ENCODE measurements at regions not wholly inside any gene's neighbourhood (a gene's known extent, or its start where the extent isn't known, plus 50 kb on each side); places are given as distances from the start of the nearest gene placed in this dataset.
A peak's percentile ranks its signal among the peaks of the same experiment; 100 is the strongest.

DNA sequence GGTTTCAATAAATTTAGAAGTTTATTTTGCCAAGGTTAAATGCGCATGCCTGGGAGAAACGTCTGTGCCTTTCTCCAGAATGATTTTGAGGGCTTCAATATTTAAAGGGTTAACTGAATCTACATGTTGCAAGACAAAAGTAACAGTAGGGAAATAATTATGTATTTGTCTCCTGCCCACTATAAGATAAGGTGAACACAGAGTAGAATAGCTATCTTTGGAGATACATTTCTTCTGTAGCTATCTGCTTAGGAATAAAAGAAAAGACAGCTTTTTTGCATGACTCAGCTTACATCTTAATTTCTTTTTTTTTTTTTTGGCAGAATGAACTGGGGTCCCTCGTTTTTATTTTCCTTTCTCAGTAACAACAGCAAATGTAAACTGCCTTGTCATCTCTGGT, 1351.6 kb downstream of the AMY1C start:
- TF ChIP-seq, protein P1, sequence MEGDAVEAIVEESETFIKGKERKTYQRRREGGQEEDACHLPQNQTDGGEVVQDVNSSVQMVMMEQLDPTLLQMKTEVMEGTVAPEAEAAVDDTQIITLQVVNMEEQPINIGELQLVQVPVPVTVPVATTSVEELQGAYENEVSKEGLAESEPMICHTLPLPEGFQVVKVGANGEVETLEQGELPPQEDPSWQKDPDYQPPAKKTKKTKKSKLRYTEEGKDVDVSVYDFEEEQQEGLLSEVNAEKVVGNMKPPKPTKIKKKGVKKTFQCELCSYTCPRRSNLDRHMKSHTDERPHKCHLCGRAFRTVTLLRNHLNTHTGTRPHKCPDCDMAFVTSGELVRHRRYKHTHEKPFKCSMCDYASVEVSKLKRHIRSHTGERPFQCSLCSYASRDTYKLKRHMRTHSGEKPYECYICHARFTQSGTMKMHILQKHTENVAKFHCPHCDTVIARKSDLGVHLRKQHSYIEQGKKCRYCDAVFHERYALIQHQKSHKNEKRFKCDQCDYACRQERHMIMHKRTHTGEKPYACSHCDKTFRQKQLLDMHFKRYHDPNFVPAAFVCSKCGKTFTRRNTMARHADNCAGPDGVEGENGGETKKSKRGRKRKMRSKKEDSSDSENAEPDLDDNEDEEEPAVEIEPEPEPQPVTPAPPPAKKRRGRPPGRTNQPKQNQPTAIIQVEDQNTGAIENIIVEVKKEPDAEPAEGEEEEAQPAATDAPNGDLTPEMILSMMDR (IDR thresholded peaks at IDR 0.05; ENCODE audit: insufficient read depth, low read depth, low read length, missing control alignments): no peak
- no peak overlapping the region for H3K4me3 ChIP-seq (ENCODE audit: low read depth, low read length)
- DNase-seq (ENCODE audit: low read depth): no peak

DNA sequence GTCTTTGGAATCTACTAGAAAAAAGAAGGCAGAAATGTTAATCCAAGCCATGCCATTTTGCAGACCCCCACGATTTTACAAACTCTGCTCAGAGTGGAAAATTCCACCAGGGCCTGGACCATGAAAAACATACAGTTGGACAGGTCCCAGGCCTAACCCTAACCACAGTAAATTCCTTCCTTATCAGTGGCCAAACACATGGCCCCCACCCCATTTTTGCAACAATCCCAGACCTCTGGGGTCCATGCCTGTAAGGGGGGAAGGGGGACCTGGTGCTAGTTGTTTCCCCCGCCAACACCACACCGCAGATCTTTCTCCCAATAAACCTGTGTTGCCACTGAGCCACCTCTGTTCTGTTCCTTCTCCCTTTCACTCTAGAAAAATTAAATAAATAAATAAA, 1352.7 kb downstream of the AMY1C start:
- DNase-seq (ENCODE audit: low read depth): no peak
- TF ChIP-seq, protein P1 (IDR thresholded peaks at IDR 0.05; ENCODE audit: insufficient read depth, low read depth, low read length, missing control alignments): no peak
- no peak overlapping the region for H3K4me3 ChIP-seq (ENCODE audit: low read depth, low read length)

DNA sequence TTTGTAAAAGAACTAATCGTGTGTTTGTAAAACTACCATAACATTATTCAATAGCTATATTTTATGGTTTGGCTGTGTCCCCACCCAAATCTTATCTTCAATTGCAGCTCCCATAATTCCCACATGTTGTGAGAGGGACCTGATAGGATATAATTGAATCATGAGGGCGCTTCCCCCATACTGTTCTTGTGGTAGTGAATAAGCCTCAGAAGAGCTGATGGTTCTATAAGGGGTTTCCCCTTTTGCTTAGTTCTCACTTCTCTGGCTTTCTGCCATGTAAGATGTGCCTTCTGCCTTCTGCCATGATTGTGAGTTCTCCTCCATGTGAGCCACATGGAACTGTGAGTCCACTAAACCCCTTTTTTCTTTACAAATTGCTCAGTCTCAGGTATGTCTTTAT, 1372.3 kb downstream of the AMY1C start:
- no peak for DNase-seq (ENCODE audit: low read depth)
- TF ChIP-seq, protein P1 (IDR thresholded peaks at IDR 0.05; ENCODE audit: insufficient read depth, low read depth, low read length, missing control alignments): no peak
- H3K4me3 ChIP-seq (ENCODE audit: low read depth, low read length): no peak overlapping the region

DNA sequence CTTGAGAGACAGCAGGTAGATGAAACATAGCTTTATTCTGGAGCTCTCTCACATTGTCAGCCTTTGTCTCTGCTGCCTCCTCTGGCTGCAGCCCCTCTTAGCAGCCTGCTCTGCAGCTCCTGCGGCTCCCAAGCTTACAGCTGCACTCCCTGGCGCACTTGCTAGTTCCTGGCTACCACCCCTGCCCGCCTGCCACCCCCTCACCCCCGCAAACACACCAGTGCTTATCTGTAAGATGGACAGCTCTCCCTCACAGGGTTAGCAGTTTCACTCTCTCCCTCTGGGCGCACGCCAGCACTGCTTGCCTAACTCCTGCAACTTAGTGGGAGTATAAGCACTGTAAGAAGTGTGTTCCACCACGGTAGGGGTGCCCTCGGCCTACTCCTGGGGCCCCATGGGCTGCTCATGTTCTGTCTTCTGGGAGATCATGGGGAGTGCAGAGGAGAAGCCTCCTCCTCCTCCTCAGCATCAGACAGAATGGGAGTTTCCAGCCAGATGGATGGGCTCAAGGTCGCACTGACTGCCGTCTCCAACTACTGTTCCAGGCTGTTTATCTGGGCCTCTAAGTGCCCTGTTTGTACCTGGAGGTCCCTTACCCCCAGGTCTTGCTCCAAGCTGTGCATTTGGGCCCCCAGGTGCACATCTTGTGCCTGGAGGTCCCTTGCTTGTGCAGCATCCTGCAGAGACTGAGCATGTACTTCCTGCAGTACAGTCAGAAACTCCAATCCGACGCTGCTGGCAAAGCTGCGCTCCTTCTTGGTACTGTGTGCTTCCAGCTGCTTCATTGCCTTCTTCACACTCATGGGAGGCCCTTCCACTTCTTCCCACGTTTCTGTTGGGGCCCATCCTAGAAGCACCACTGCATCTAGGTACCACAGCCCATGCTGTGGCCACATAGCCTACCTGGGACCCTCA, 1388.1 kb downstream of the AMY1C start:
- no peak overlapping the region for H3K4me3 ChIP-seq (ENCODE audit: low read depth, low read length)
- DNase-seq (ENCODE audit: low read depth): peak; percentile 30
- TF ChIP-seq, protein P1 (IDR thresholded peaks at IDR 0.05; ENCODE audit: insufficient read depth, low read depth, low read length, missing control alignments): peak; percentile 37

DNA sequence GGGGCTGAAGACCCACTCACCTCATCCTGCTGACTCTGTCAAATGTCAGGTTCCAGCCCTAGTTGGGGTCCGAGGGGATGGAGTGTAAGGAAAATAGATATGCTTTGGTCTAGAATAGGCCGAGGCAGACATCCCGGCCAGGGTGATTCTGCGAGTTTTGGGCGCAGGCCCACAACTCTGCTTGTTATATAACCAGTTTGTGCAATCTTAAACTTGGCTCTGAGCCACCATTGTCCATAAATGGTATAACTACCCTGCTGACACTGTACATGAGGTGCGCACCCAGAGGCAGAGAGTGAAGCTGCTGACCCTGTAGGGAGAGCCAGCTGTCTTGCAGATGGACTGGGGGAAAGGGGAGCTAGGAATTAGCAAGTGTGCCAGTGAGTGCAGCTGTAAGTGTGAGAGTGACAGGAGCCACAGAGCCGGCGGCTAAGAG, 1388.8 kb downstream of the AMY1C start:
- no peak overlapping the region for H3K4me3 ChIP-seq (ENCODE audit: low read depth, low read length)
- no peak for DNase-seq (ENCODE audit: low read depth)
- TF ChIP-seq, protein P1 (IDR thresholded peaks at IDR 0.05; ENCODE audit: insufficient read depth, low read depth, low read length, missing control alignments): no peak

DNA sequence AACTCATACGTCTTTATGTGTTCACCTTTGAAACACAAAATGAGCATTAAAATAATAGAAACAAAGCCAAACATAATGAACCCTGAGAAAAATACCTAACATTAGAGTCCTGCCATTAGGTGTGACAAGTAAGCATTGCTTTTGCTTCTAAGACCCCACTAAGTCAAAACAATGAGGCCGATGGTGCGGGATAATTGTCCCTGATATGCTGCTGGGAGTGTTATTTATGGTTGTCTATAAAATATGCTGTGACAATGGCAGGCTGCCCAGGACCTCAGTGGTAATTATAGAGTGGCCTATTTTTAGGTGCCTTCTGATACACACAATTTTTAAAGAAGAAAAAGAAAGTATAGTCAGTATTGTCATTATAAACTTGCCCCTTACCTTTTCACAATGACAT, 1423.1 kb downstream of the AMY1C start:
- DNase-seq (ENCODE audit: low read depth): no peak
- TF ChIP-seq, protein P1 (IDR thresholded peaks at IDR 0.05; ENCODE audit: insufficient read depth, low read depth, low read length, missing control alignments): no peak
- H3K4me3 ChIP-seq (ENCODE audit: low read depth, low read length): no peak overlapping the region

Measured in GM12865 (cell line).